ENCODE measurements at regions not wholly inside any gene's neighbourhood (a gene's known extent, or its start where the extent isn't known, plus 50 kb on each side); places are given as distances from the start of the nearest gene placed in this dataset.

DNA sequence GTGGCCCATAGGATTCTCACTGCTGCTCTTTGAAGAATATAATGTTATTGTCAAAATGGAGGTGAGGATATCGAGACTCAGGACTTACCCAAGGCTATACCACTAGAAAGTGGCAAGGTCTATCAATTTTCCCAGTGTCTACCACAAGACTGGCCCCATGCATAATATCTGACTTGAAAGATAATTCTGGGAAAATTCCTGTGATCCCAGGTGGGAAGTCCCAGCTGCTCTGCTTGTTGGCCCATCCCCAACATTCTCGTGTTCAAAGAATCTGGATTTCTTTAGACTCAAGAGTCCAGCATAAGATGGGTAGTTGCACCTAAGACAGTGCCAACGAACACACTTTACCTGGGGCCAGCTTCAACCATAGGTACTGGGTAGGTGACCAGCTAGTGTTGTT lies 120.7 kb upstream of the DTNBP1 start:
- H3K4me2 ChIP-seq (ENCODE audit: low read length, poor library complexity, severe bottlenecking): no peak overlapping the region
- H2BK5ac ChIP-seq (ENCODE audit: low read depth, low read length, poor library complexity, severe bottlenecking): no peak overlapping the region
- no peak overlapping the region for H2BK120ac ChIP-seq (ENCODE audit: low read depth, low read length)
- no peak overlapping the region for H2AFZ ChIP-seq (ENCODE audit: low read depth, low read length)
- no peaks in the 10 kb centered on the region for H3K4me1 ChIP-seq (ENCODE audit: control insufficient read depth, insufficient read depth, low read depth, low read length)
- H3K27ac ChIP-seq (ENCODE audit: low read length, poor library complexity, severe bottlenecking): no peak overlapping the region
- H3K4me3 ChIP-seq (ENCODE audit: insufficient read depth in 1 of 2, low read depth in 1 of 2, low read length in 2 of 2): no peak overlapping the region
- no peak overlapping the region for H4K8ac ChIP-seq (ENCODE audit: low read length)
- no peak overlapping the region for H2AK5ac ChIP-seq (ENCODE audit: low read length, severe bottlenecking)
- WGBS: 90% methylated on average over 2 of the region's 3 CpGs
- no peak overlapping the region for H4K91ac ChIP-seq (ENCODE audit: low read length)
- peaks cover 0 to 21% of the 10 kb centered on the region in 2 experiments for H3K27me3 ChIP-seq (ENCODE audit: control insufficient read depth in 1 of 2, insufficient read depth in 1 of 2, low read length in 2 of 2)
- no peak overlapping the region for H2BK15ac ChIP-seq (ENCODE audit: low read depth, poor library complexity, severe bottlenecking)
- no peaks in the 10 kb centered on the region for H3K79me1 ChIP-seq (replicated peaks; ENCODE audit: low read length, poor library complexity, severe bottlenecking)
- H3K36me3 ChIP-seq (ENCODE audit: control insufficient read depth in 1 of 2, insufficient read depth in 2 of 2, low read depth in 1 of 2, low read length in 2 of 2): no peaks in the 10 kb centered on the region
- H3K23ac ChIP-seq (ENCODE audit: low read length in 2 of 2): no peak overlapping the region
- H2BK12ac ChIP-seq (ENCODE audit: low read length in 2 of 2): no peak overlapping the region
- H3K4ac ChIP-seq (ENCODE audit: low read depth in 1 of 2, low read length in 2 of 2): no peak overlapping the region
- H3K9ac ChIP-seq (ENCODE audit: low read length): no peak overlapping the region
- no peak overlapping the region for H3K18ac ChIP-seq (ENCODE audit: low read depth in 1 of 2, low read length in 2 of 2)
- H3K14ac ChIP-seq (ENCODE audit: low read length in 2 of 2): no peak overlapping the region
- DNase-seq: no peak
- H3K9me3 ChIP-seq (ENCODE audit: control insufficient read depth, low read length): no peaks in the 10 kb centered on the region

DNA sequence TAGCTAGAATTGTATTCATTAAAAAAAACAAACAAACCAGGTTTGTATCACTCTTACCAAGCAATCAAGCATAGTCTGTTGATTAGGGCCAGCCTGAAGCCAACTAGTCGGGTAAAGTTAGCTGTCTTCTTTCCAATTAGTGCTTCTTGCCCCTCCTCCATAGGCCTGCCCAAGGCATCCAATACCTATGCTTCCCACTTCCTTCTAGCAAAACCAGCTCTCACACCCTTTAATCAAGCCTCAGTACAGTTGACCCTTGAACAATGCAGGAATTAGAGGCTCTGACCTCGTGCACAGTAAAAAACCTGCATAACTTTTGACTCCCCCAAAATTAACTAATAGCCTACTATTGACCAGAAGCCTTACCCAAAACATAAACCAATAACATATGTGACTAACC lies 119.1 kb upstream of the DTNBP1 start:
- no peak overlapping the region for H3K9ac ChIP-seq (ENCODE audit: low read length)
- no peak overlapping the region for H4K8ac ChIP-seq (ENCODE audit: low read length)
- no peaks in the 10 kb centered on the region for H3K36me3 ChIP-seq (ENCODE audit: control insufficient read depth in 1 of 2, insufficient read depth in 2 of 2, low read depth in 1 of 2, low read length in 2 of 2)
- H3K79me1 ChIP-seq (replicated peaks; ENCODE audit: low read length, poor library complexity, severe bottlenecking): no peaks in the 10 kb centered on the region
- no peaks in the 10 kb centered on the region for H3K9me3 ChIP-seq (ENCODE audit: control insufficient read depth, low read length)
- no peak overlapping the region for H2BK12ac ChIP-seq (ENCODE audit: low read length in 2 of 2)
- H2AFZ ChIP-seq (ENCODE audit: low read depth, low read length): no peak overlapping the region
- H2BK5ac ChIP-seq (ENCODE audit: low read depth, low read length, poor library complexity, severe bottlenecking): no peak overlapping the region
- H3K4ac ChIP-seq (ENCODE audit: low read depth in 1 of 2, low read length in 2 of 2): no peak overlapping the region
- no peak overlapping the region for H3K18ac ChIP-seq (ENCODE audit: low read depth in 1 of 2, low read length in 2 of 2)
- no peak for DNase-seq
- no peak overlapping the region for H2BK15ac ChIP-seq (ENCODE audit: low read depth, poor library complexity, severe bottlenecking)
- H3K4me1 ChIP-seq (ENCODE audit: control insufficient read depth, insufficient read depth, low read depth, low read length): no peaks in the 10 kb centered on the region
- peaks cover 0 to 27% of the 10 kb centered on the region in 2 experiments for H3K27me3 ChIP-seq (ENCODE audit: control insufficient read depth in 1 of 2, insufficient read depth in 1 of 2, low read length in 2 of 2)
- H3K27ac ChIP-seq (ENCODE audit: low read length, poor library complexity, severe bottlenecking): no peak overlapping the region
- no peak overlapping the region for H2AK5ac ChIP-seq (ENCODE audit: low read length, severe bottlenecking)
- H3K14ac ChIP-seq (ENCODE audit: low read length in 2 of 2): no peak overlapping the region
- WGBS: 83% methylated on average over 2 of the region's 2 CpGs
- no peak overlapping the region for H3K4me3 ChIP-seq (ENCODE audit: insufficient read depth in 1 of 2, low read depth in 1 of 2, low read length in 2 of 2)
- no peak overlapping the region for H2BK120ac ChIP-seq (ENCODE audit: low read depth, low read length)
- H4K91ac ChIP-seq (ENCODE audit: low read length): no peak overlapping the region
- no peak overlapping the region for H3K4me2 ChIP-seq (ENCODE audit: low read length, poor library complexity, severe bottlenecking)
- no peak overlapping the region for H3K23ac ChIP-seq (ENCODE audit: low read length in 2 of 2)

DNA sequence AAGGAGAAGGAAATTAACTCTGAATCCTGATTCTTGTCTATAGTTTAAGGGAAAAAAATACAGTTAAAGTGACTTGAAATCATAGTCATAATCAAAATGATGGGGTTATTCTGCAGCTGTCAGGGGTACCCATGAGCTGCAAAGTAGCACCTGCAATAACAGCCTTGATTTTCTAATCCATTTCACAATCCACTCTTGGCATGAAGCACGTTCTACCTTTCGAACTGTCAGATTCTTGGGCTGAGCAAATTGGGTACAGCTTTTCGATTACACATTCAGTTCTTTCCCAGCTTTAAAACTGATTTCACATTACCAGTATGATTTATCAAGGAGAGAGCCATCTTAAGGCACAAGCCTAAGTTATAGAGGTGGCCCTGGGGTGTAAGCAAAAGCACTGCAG lies 118.5 kb upstream of the DTNBP1 start:
- H3K9ac ChIP-seq (ENCODE audit: low read length): no peak overlapping the region
- no peak overlapping the region for H4K8ac ChIP-seq (ENCODE audit: low read length)
- no peak overlapping the region for H2AK5ac ChIP-seq (ENCODE audit: low read length, severe bottlenecking)
- no peaks in the 10 kb centered on the region for H3K36me3 ChIP-seq (ENCODE audit: control insufficient read depth in 1 of 2, insufficient read depth in 2 of 2, low read depth in 1 of 2, low read length in 2 of 2)
- H3K4me2 ChIP-seq (ENCODE audit: low read length, poor library complexity, severe bottlenecking): no peak overlapping the region
- no peak overlapping the region for H2BK12ac ChIP-seq (ENCODE audit: low read length in 2 of 2)
- H3K27me3 ChIP-seq (ENCODE audit: control insufficient read depth in 1 of 2, insufficient read depth in 1 of 2, low read length in 2 of 2): peaks cover 0 to 27% of the 10 kb centered on the region in 2 experiments
- H3K27ac ChIP-seq (ENCODE audit: low read length, poor library complexity, severe bottlenecking): no peak overlapping the region
- no peak overlapping the region for H2BK120ac ChIP-seq (ENCODE audit: low read depth, low read length)
- no peak overlapping the region for H2BK5ac ChIP-seq (ENCODE audit: low read depth, low read length, poor library complexity, severe bottlenecking)
- no peak for DNase-seq
- H3K4me1 ChIP-seq (ENCODE audit: control insufficient read depth, insufficient read depth, low read depth, low read length): no peaks in the 10 kb centered on the region
- H4K91ac ChIP-seq (ENCODE audit: low read length): no peak overlapping the region
- no peaks in the 10 kb centered on the region for H3K9me3 ChIP-seq (ENCODE audit: control insufficient read depth, low read length)
- WGBS: 92% methylated on average over 3 of the region's 3 CpGs
- no peak overlapping the region for H2AFZ ChIP-seq (ENCODE audit: low read depth, low read length)
- H3K23ac ChIP-seq (ENCODE audit: low read length in 2 of 2): no peak overlapping the region
- H3K18ac ChIP-seq (ENCODE audit: low read depth in 1 of 2, low read length in 2 of 2): no peak overlapping the region
- no peak overlapping the region for H2BK15ac ChIP-seq (ENCODE audit: low read depth, poor library complexity, severe bottlenecking)
- H3K79me1 ChIP-seq (replicated peaks; ENCODE audit: low read length, poor library complexity, severe bottlenecking): no peaks in the 10 kb centered on the region
- H3K4me3 ChIP-seq (ENCODE audit: insufficient read depth in 1 of 2, low read depth in 1 of 2, low read length in 2 of 2): no peak overlapping the region
- no peak overlapping the region for H3K14ac ChIP-seq (ENCODE audit: low read length in 2 of 2)
- H3K4ac ChIP-seq (ENCODE audit: low read depth in 1 of 2, low read length in 2 of 2): no peak overlapping the region

DNA sequence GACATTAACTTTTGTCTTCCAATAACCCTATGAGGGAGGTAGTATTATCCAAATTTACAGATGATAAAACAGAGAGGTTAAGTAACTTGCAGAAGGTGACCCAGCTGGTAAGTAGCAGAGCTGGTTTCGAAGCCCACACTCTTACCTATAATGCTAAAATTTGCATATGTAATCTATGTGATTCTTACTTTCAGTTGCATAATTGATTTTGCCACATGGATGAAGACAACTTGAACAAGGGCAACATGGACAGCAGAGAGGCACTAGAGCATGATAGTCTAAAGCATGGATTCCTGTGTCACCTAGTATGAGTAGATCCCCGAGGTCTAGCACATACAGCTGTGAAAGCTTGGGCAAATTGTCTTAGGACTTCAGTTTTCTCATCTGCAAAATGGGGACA lies 117.6 kb upstream of the DTNBP1 start:
- Histone ChIP-seq H2AFZ (ENCODE audit: low read depth, low read length) (no peak overlapping the region), H3K14ac (ENCODE audit: low read length in 2 of 2) (no peak overlapping the region), H2BK12ac (ENCODE audit: low read length in 2 of 2) (no peak overlapping the region), H2BK120ac (ENCODE audit: low read depth, low read length) (no peak overlapping the region), H3K79me1 (replicated peaks; ENCODE audit: low read length, poor library complexity, severe bottlenecking) (no peaks in the 10 kb centered on the region), H3K27me3 (ENCODE audit: control insufficient read depth in 1 of 2, insufficient read depth in 1 of 2, low read length in 2 of 2) (peaks cover 0 to 27% of the 10 kb centered on the region in 2 experiments), H3K36me3 (ENCODE audit: control insufficient read depth in 1 of 2, insufficient read depth in 2 of 2, low read depth in 1 of 2, low read length in 2 of 2) (no peaks in the 10 kb centered on the region), H3K4ac (ENCODE audit: low read depth in 1 of 2, low read length in 2 of 2) (no peak overlapping the region), H4K91ac (ENCODE audit: low read length) (no peak overlapping the region), H3K27ac (ENCODE audit: low read length, poor library complexity, severe bottlenecking) (no peak overlapping the region), H4K8ac (ENCODE audit: low read length) (no peak overlapping the region), H2BK5ac (ENCODE audit: low read depth, low read length, poor library complexity, severe bottlenecking) (no peak overlapping the region), H3K9me3 (ENCODE audit: control insufficient read depth, low read length) (no peaks in the 10 kb centered on the region), H3K9ac (ENCODE audit: low read length) (no peak overlapping the region), H3K18ac (ENCODE audit: low read depth in 1 of 2, low read length in 2 of 2) (no peak overlapping the region), H2BK15ac (ENCODE audit: low read depth, poor library complexity, severe bottlenecking) (no peak overlapping the region), H3K4me1 (ENCODE audit: control insufficient read depth, insufficient read depth, low read depth, low read length) (no peaks in the 10 kb centered on the region), H2AK5ac (ENCODE audit: low read length, severe bottlenecking) (no peak overlapping the region), H3K4me2 (ENCODE audit: low read length, poor library complexity, severe bottlenecking) (no peak overlapping the region), H3K23ac (ENCODE audit: low read length in 2 of 2) (no peak overlapping the region), H3K4me3 (ENCODE audit: insufficient read depth in 1 of 2, low read depth in 1 of 2, low read length in 2 of 2) (no peak overlapping the region)
- 5% methylated on average over 1 of the region's 2 CpGs for WGBS
- DNase-seq: no peak
